ENCODE measurements at regions not wholly inside any gene's neighbourhood (a gene's known extent, or its start where the extent isn't known, plus 50 kb on each side); places are given as distances from the start of the nearest gene placed in this dataset.

GRCh38 chr1:194293851-194294405 is 1107.5 kb upstream of the B3GALT2 start:
- peaks cover 3% of the 10 kb centered on the region for H3K27me3 Mint-ChIP-seq
- H3K4me3 Mint-ChIP-seq: no peak overlapping the region
- H3K27ac Mint-ChIP-seq: no peak overlapping the region
- H3K4me1 Mint-ChIP-seq: peaks cover 19% of the 10 kb centered on the region
- no peaks in the 10 kb centered on the region for H3K36me3 Mint-ChIP-seq (ENCODE audit: low read depth)
- no peak for ATAC-seq (ENCODE audit: low read depth)
- no peaks in the 10 kb centered on the region for H3K9me3 Mint-ChIP-seq
- no peak for TF ChIP-seq CTCF (IDR thresholded peaks at IDR 0.05)
- intact Hi-C loops (cut with micrococcal nuclease): loop anchor here (10.0 kb wide), 2 partner anchors 539 to 1039 kb away; no protein-coding TSS in a partner anchor
- no peak for DNase-seq
- ChIA-PET CTCF (interaction anchor here (1.7 to 1.8 kb wide), 2 partner anchors 1108 to 1110 kb away, joined by 3 to 4 read pairs; partner anchors contain the start of gene B3GALT2), POLR2A (no interaction called here)

GRCh38 chr1:194292966-194293365 is 1106.6 kb upstream of the B3GALT2 start:
- no peaks in the 10 kb centered on the region for H3K36me3 Mint-ChIP-seq (ENCODE audit: low read depth)
- H3K4me1 Mint-ChIP-seq: peaks cover 23% of the 10 kb centered on the region
- no peak overlapping the region for H3K27ac Mint-ChIP-seq
- H3K4me3 Mint-ChIP-seq: no peak overlapping the region
- intact Hi-C loops (cut with micrococcal nuclease): loop anchor here (10.0 kb wide), 2 partner anchors 538 to 1038 kb away; no protein-coding TSS in a partner anchor
- ChIA-PET CTCF (interaction anchor here (0.6 kb wide), 1 partner anchor 728 kb away, joined by 3 read pairs; no protein-coding TSS in a partner anchor), POLR2A (no interaction called here)
- DNase-seq (no peak), ATAC-seq (ENCODE audit: low read depth) (no peak)
- TF ChIP-seq CTCF (IDR thresholded peaks at IDR 0.05): no peak
- H3K9me3 Mint-ChIP-seq: no peaks in the 10 kb centered on the region
- H3K27me3 Mint-ChIP-seq: peaks cover 3% of the 10 kb centered on the region

- Mint-ChIP-seq H3K4me3 (peak overlapping the region; percentile 38), H3K4me1 (peaks cover 23% of the 10 kb centered on the region), H3K27ac (peak overlapping the region; percentile 77), H3K36me3 (ENCODE audit: low read depth) (no peaks in the 10 kb centered on the region), H3K27me3 (peaks cover 3% of the 10 kb centered on the region), H3K9me3 (no peaks in the 10 kb centered on the region)
- DNase-seq (peak; percentile 35), ATAC-seq (ENCODE audit: low read depth) (peak; percentile 91)
- ChIA-PET POLR2A (interaction anchor here (0.5 to 0.9 kb wide), 3 partner anchors 12 to 1751 kb away, joined by 3 to 6 read pairs (median 3); no protein-coding TSS in a partner anchor), CTCF (no interaction called here)
- intact Hi-C loops (cut with micrococcal nuclease): loop anchor here (1.0 to 10.0 kb wide), 11 partner anchors 11 to 1772 kb away; partner anchors contain the start of genes CDC73, RO60 and UCHL5
- TF ChIP-seq CTCF (IDR thresholded peaks at IDR 0.05): no peak
Measured at GRCh38 chr1:194289569-194290266, 1103.3 kb upstream of the B3GALT2 start.

- no peak for DNase-seq
- peaks cover 23% of the 10 kb centered on the region for H3K4me1 Mint-ChIP-seq
- H3K27ac Mint-ChIP-seq: no peak overlapping the region
- ChIA-PET POLR2A (no interaction called here), CTCF (no interaction called here)
- TF ChIP-seq CTCF (IDR thresholded peaks at IDR 0.05): no peak
- no peaks in the 10 kb centered on the region for H3K36me3 Mint-ChIP-seq (ENCODE audit: low read depth)
- ATAC-seq (ENCODE audit: low read depth): no peak
- no peaks in the 10 kb centered on the region for H3K9me3 Mint-ChIP-seq
- H3K4me3 Mint-ChIP-seq: no peak overlapping the region
- H3K27me3 Mint-ChIP-seq: peaks cover 3% of the 10 kb centered on the region
- intact Hi-C loops (cut with micrococcal nuclease): loop anchor here (2.0 to 5.0 kb wide), 2 partner anchors 1229 to 1771 kb away; partner anchors contain the start of genes RO60 and UCHL5
Measured at GRCh38 chr1:194288238-194288637, 1101.8 kb upstream of the B3GALT2 start.

- DNase-seq (no peak), ATAC-seq (ENCODE audit: low read depth) (no peak)
- no peaks in the 10 kb centered on the region for H3K36me3 Mint-ChIP-seq (ENCODE audit: low read depth)
- ChIA-PET CTCF (no interaction called here), POLR2A (no interaction called here)
- no peak for TF ChIP-seq CTCF (IDR thresholded peaks at IDR 0.05)
- intact Hi-C loops (cut with micrococcal nuclease): no loop called here
- H3K4me1 Mint-ChIP-seq: peaks cover 22% of the 10 kb centered on the region
- peaks cover 2% of the 10 kb centered on the region for H3K9me3 Mint-ChIP-seq
- H3K4me3 Mint-ChIP-seq: no peak overlapping the region
- H3K27me3 Mint-ChIP-seq: peaks cover 1% of the 10 kb centered on the region
- no peak overlapping the region for H3K27ac Mint-ChIP-seq
Measured at GRCh38 chr1:194281376-194281775, 1095.0 kb upstream of the B3GALT2 start.
